ENCODE measurements at regions not wholly inside any gene's neighbourhood (a gene's known extent, or its start where the extent isn't known, plus 50 kb on each side); places are given as distances from the start of the nearest gene placed in this dataset.

- H3K27ac ChIP-seq (ENCODE audit: low read depth) = no peak overlapping the region
- Mint-ChIP-seq H3K4me3 (no peak overlapping the region), H3K27ac (no peak overlapping the region), H3K36me3 (ENCODE audit: low read depth) (no peaks in the 10 kb centered on the region), H3K27me3 (ENCODE audit: insufficient read depth, low read depth, poor library complexity) (no peaks in the 10 kb centered on the region), H3K9me3 (no peaks in the 10 kb centered on the region), H3K4me1 (no peaks in the 10 kb centered on the region)
- no peaks in the 10 kb centered on the region for H3K27me3 ChIP-seq (ENCODE audit: insufficient read depth)
- H3K4me3 ChIP-seq = no peak overlapping the region
- no peaks in the 10 kb centered on the region for H3K36me3 ChIP-seq (ENCODE audit: insufficient read depth)
- DNase-seq (ENCODE audit: low spot score) = no peak
- H4K20me1 ChIP-seq (replicated peaks; ENCODE audit: insufficient read depth) = no peaks in the 10 kb centered on the region
- H3K79me2 ChIP-seq (replicated peaks; ENCODE audit: insufficient read depth) = no peaks in the 10 kb centered on the region
- H3F3A ChIP-seq (replicated peaks; ENCODE audit: low read depth) = no peaks in the 10 kb centered on the region
- ATAC-seq = no peak
- TF ChIP-seq POLR2AphosphoS5 (IDR thresholded peaks at IDR 0.05; ENCODE audit: low read depth) (no peak), ETS1 (IDR thresholded peaks at IDR 0.05) (no peak), CTCF (conservative IDR thresholded peaks at IDR 0.05; ENCODE audit: low read depth in 2 of 2) (no peak), NANOG (IDR thresholded peaks at IDR 0.05; ENCODE audit: borderline replicate concordance) (no peak), ZNF114 (CRISPR knock-in tag; IDR thresholded peaks at IDR 0.05) (no peak), CREB1 (CRISPR knock-in tag; IDR thresholded peaks at IDR 0.05; ENCODE audit: low read depth) (no peak), ZNF331 (CRISPR knock-in tag; IDR thresholded peaks at IDR 0.05; ENCODE audit: low read depth) (no peak)
- no peaks in the 10 kb centered on the region for H3K4me1 ChIP-seq (ENCODE audit: insufficient read depth)
- no peak overlapping the region for H2AFZ ChIP-seq
- no peak overlapping the region for H3K4me2 ChIP-seq
- H3K9me2 ChIP-seq (ENCODE audit: insufficient read depth) = no peaks in the 10 kb centered on the region
Measured at GRCh38 chr3:24670871-24671270, 176.2 kb upstream of the THRB start.

DNA sequence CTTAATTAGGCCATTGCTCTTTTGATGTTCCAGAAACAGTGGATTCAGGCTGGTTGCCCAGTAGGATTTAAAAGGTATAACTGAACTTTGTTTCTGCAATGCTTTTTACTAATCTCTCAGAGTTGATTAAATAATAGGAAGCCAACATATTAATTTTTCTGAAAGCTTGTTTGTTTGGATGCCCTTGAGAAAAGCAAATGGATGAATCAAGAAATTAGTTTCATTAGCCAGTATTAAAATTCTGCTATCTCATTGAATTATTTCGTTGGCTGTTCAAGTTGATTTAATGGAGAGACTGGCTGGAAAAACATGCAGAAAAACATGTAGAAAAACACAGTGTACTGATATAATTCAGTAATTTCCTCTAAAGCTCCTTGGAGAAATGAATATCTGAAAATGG, 178.9 kb upstream of the THRB start:
- H3K36me3 Mint-ChIP-seq (ENCODE audit: low read depth) = no peaks in the 10 kb centered on the region
- no peak for TF ChIP-seq EZH2phosphoT487 (IDR thresholded peaks at IDR 0.05; ENCODE audit: unreplicated experiment)
- TF ChIP-seq, protein P1, sequence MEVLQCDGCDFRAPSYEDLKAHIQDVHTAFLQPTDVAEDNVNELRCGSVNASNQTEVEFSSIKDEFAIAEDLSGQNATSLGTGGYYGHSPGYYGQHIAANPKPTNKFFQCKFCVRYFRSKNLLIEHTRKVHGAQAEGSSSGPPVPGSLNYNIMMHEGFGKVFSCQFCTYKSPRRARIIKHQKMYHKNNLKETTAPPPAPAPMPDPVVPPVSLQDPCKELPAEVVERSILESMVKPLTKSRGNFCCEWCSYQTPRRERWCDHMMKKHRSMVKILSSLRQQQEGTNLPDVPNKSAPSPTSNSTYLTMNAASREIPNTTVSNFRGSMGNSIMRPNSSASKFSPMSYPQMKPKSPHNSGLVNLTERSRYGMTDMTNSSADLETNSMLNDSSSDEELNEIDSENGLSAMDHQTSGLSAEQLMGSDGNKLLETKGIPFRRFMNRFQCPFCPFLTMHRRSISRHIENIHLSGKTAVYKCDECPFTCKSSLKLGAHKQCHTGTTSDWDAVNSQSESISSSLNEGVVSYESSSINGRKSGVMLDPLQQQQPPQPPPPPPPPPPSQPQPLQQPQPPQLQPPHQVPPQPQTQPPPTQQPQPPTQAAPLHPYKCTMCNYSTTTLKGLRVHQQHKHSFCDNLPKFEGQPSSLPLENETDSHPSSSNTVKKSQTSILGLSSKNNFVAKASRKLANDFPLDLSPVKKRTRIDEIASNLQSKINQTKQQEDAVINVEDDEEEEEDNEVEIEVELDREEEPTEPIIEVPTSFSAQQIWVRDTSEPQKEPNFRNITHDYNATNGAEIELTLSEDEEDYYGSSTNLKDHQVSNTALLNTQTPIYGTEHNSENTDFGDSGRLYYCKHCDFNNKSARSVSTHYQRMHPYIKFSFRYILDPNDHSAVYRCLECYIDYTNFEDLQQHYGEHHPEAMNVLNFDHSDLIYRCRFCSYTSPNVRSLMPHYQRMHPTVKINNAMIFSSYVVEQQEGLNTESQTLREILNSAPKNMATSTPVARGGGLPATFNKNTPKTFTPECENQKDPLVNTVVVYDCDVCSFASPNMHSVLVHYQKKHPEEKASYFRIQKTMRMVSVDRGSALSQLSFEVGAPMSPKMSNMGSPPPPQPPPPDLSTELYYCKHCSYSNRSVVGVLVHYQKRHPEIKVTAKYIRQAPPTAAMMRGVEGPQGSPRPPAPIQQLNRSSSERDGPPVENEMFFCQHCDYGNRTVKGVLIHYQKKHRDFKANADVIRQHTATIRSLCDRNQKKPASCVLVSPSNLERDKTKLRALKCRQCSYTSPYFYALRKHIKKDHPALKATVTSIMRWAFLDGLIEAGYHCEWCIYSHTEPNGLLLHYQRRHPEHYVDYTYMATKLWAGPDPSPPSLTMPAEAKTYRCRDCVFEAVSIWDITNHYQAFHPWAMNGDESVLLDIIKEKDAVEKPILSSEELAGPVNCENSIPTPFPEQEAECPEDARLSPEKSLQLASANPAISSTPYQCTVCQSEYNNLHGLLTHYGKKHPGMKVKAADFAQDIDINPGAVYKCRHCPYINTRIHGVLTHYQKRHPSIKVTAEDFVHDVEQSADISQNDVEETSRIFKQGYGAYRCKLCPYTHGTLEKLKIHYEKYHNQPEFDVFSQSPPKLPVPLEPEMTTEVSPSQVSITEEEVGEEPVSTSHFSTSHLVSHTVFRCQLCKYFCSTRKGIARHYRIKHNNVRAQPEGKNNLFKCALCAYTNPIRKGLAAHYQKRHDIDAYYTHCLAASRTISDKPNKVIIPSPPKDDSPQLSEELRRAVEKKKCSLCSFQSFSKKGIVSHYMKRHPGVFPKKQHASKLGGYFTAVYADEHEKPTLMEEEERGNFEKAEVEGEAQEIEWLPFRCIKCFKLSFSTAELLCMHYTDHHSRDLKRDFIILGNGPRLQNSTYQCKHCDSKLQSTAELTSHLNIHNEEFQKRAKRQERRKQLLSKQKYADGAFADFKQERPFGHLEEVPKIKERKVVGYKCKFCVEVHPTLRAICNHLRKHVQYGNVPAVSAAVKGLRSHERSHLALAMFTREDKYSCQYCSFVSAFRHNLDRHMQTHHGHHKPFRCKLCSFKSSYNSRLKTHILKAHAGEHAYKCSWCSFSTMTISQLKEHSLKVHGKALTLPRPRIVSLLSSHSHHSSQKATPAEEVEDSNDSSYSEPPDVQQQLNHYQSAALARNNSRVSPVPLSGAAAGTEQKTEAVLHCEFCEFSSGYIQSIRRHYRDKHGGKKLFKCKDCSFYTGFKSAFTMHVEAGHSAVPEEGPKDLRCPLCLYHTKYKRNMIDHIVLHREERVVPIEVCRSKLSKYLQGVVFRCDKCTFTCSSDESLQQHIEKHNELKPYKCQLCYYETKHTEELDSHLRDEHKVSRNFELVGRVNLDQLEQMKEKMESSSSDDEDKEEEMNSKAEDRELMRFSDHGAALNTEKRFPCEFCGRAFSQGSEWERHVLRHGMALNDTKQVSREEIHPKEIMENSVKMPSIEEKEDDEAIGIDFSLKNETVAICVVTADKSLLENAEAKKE (CRISPR knock-in tag; IDR thresholded peaks at IDR 0.05) = no peak
- TF ChIP-seq CTCF (conservative IDR thresholded peaks at IDR 0.05; ENCODE audit: low read depth in 2 of 2) = no peak
- TF ChIP-seq ETS1 (IDR thresholded peaks at IDR 0.05) = no peak
- TF ChIP-seq NANOG (IDR thresholded peaks at IDR 0.05; ENCODE audit: borderline replicate concordance) = no peak

More for the DNA sequence above, 178.9 kb upstream of the THRB start:
- Mint-ChIP-seq H3K4me3 (no peak overlapping the region), H3K27me3 (ENCODE audit: insufficient read depth, low read depth, poor library complexity) (no peaks in the 10 kb centered on the region), H3K4me1 (no peaks in the 10 kb centered on the region), H3K27ac (no peak overlapping the region), H3K9me3 (no peaks in the 10 kb centered on the region)
- Histone ChIP-seq H3K4me3 (no peak overlapping the region), H3K27ac (ENCODE audit: low read depth) (no peak overlapping the region), H3K79me2 (replicated peaks; ENCODE audit: insufficient read depth) (no peaks in the 10 kb centered on the region), H3K27me3 (ENCODE audit: insufficient read depth) (no peaks in the 10 kb centered on the region), H3K4me1 (ENCODE audit: insufficient read depth) (no peaks in the 10 kb centered on the region), H3K36me3 (ENCODE audit: insufficient read depth) (no peaks in the 10 kb centered on the region), H2AFZ (no peak overlapping the region), H3K4me2 (no peak overlapping the region), H4K20me1 (replicated peaks; ENCODE audit: insufficient read depth) (no peaks in the 10 kb centered on the region), H3K9me2 (ENCODE audit: insufficient read depth) (no peaks in the 10 kb centered on the region), H3F3A (replicated peaks; ENCODE audit: low read depth) (no peaks in the 10 kb centered on the region)
- ATAC-seq = no peak
- DNase-seq (ENCODE audit: low spot score) = no peak
